Liver (tissue), 3 donors: ENCODE measurements at regions not wholly inside any gene's neighbourhood (a gene's known extent, or its start where the extent isn't known, plus 50 kb on each side); places are given as distances from the start of the nearest gene placed in this dataset.

Source experiments
- ATF3 ChIP-seq: IDR thresholded peaks from 2 replicates; pipeline ENCODE4 v1.6.1; 2016; ENCODE audit warnings: antibody characterized with exemption
- CTCF ChIP-seq: fragments of 150-350 bp; IDR thresholded peaks from 2 replicates; pipeline ENCODE4 v1.5.1; 2017; ENCODE audit warnings: improper control_type of control experiment, low read depth, low read length; ENCODE audit not compliant: missing input control
- EGR1 ChIP-seq, 2 donors: IDR thresholded peaks; 2 replicates each; pipeline ENCODE4 v1.6.1; 2016 to 2018; ENCODE audit warnings: antibody characterized with exemption in 2 of 2, low read depth in 2 of 2
- FOXA1 ChIP-seq: IDR thresholded peaks from 2 replicates; pipeline ENCODE4 v1.6.1; 2016; ENCODE audit warnings: antibody characterized with exemption
- GABPA ChIP-seq, 2 donors: IDR thresholded peaks in 1 of 2; conservative IDR thresholded peaks in 1 of 2; 2 replicates each; pipeline ENCODE4 v1.6.1; 2016; ENCODE audit warnings: antibody characterized with exemption in 2 of 2, mild to moderate bottlenecking in 1 of 2, moderate library complexity in 1 of 2
- JUND ChIP-seq, 2 donors: IDR thresholded peaks; 2 replicates each; pipeline ENCODE4 v1.6.1; 2016; ENCODE audit warnings: antibody characterized with exemption in 2 of 2
- RAD21 ChIP-seq, 2 donors: IDR thresholded peaks; 2 replicates each; pipeline ENCODE4 v1.6.1; 2016; ENCODE audit warnings: antibody characterized with exemption in 2 of 2, mild to moderate bottlenecking in 2 of 2
- REST ChIP-seq: IDR thresholded peaks from 2 replicates; pipeline ENCODE4 v1.6.1; 2016; ENCODE audit warnings: antibody characterized with exemption, mild to moderate bottlenecking
- SP1 ChIP-seq: IDR thresholded peaks from 2 replicates; pipeline ENCODE4 v1.6.1; 2018; ENCODE audit warnings: antibody characterized with exemption, mild to moderate bottlenecking
- TAF1 ChIP-seq: conservative IDR thresholded peaks from 2 replicates; pipeline ENCODE4 v1.6.1; 2016; ENCODE audit warnings: antibody characterized with exemption, mild to moderate bottlenecking
- YY1 ChIP-seq: IDR thresholded peaks from 2 replicates; pipeline ENCODE4 v1.6.1; 2016; ENCODE audit warnings: antibody characterized with exemption, mild to moderate bottlenecking
- TF ChIP-seq, protein P1 (sequence below): IDR thresholded peaks from 2 replicates; pipeline ENCODE4 v1.6.1; 2016; ENCODE audit warnings: antibody characterized with exemption
- donor health status: healthy.
- donor health status: healthy.

- TF ChIP-seq SP1 (no peak), CTCF (no peak), TAF1 (no peak), YY1 (no peak), JUND (IDR thresholded peaks at IDR 0.05) (no peak), REST (no peak), RAD21 (IDR thresholded peaks at IDR 0.05) (no peak), ATF3 (no peak), GABPA (IDR thresholded peaks at IDR 0.05 in 1 of 2, conservative IDR thresholded peaks at IDR 0.05 in 1 of 2) (no peak), EGR1 (IDR thresholded peaks at IDR 0.05; ENCODE audit: low read depth in 2 of 2) (no peak), FOXA1 (no peak)
- TF ChIP-seq, protein P1, sequence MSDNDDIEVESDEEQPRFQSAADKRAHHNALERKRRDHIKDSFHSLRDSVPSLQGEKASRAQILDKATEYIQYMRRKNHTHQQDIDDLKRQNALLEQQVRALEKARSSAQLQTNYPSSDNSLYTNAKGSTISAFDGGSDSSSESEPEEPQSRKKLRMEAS: no peak
These were observed 850.4 kb downstream of the STIM2 start for GRCh38 chr4:27711041-27711440.
